ENCODE measurements at regions not wholly inside any gene's neighbourhood (a gene's known extent, or its start where the extent isn't known, plus 50 kb on each side); places are given as distances from the start of the nearest gene placed in this dataset.
A peak's percentile ranks its signal among the peaks of the same experiment; 100 is the strongest.

- DNase-seq (no peak), ATAC-seq (peak; percentile 50)
- TF ChIP-seq CTCF (IDR thresholded peaks at IDR 0.05), result no peak
- intact Hi-C loops (cut with DNase I), result no loop called here
- Histone ChIP-seq H3K27me3 (no peaks in the 10 kb centered on the region), H3K4me3 (no peak overlapping the region), H3K4me1 (no peaks in the 10 kb centered on the region), H3K9me3 (no peaks in the 10 kb centered on the region), H3K27ac (no peak overlapping the region), H3K36me3 (no peaks in the 10 kb centered on the region)
These were observed 97.8 kb upstream of the MAF start for GRCh38 chr16:79698341-79698753.

GRCh38 chr16:79697562-79698112 lies 97.1 kb upstream of the MAF start:
- no peak for TF ChIP-seq CTCF (IDR thresholded peaks at IDR 0.05)
- Histone ChIP-seq H3K9me3 (no peaks in the 10 kb centered on the region), H3K36me3 (no peaks in the 10 kb centered on the region), H3K4me1 (no peaks in the 10 kb centered on the region), H3K4me3 (no peak overlapping the region), H3K27me3 (no peaks in the 10 kb centered on the region), H3K27ac (no peak overlapping the region)
- DNase-seq (no peak), ATAC-seq (no peak)
- intact Hi-C loops (cut with DNase I), result no loop called here

DNA sequence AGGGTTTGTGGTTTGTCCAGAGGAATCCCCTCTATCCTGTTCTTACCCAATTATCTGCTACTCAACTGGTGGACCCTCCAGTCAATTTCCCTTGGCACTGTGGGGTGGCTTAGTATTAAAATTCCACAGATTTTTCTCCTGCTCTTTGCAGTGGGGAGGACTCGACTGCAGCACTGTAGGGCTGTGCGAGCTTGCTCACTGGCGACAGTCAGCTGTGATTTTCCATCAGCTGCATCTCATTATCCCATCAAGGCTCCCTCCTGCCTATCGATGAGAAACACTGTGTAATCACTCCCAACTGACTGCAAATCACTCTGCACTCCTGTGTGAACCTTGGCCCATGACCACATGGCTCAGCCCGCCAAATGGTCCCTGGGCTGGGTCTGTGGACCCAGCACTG lies 90.5 kb upstream of the MAF start:
- no peaks in the 10 kb centered on the region for H3K27me3 ChIP-seq
- no peak overlapping the region for H3K27ac ChIP-seq
- no peaks in the 10 kb centered on the region for H3K4me1 ChIP-seq
- H3K36me3 ChIP-seq, result no peaks in the 10 kb centered on the region
- H3K9me3 ChIP-seq, result no peaks in the 10 kb centered on the region
- no peak for DNase-seq
- intact Hi-C loops (cut with DNase I), result no loop called here
- no peak overlapping the region for H3K4me3 ChIP-seq
- ATAC-seq, result no peak
- no peak for TF ChIP-seq CTCF (IDR thresholded peaks at IDR 0.05)

DNA sequence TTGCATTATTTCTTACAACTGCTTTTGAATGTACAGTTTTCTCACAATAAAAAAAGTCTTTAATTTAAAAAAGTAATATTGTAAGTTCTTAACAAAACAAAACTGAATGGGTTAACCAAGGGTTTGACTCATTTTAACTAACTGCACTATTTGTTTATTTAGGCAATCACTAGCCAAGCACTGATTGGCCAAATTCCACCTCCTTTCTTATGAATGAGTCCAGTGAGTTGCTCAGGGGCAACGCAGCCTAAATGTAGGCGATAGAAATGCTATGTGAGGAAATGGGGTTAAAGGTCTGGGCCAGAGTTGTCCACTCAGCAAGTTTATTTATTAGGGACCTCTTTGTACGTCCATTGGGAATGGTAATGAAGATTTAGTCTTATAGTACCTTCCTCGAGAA lies 89.6 kb upstream of the MAF start:
- DNase-seq (no peak), ATAC-seq (no peak)
- no peak overlapping the region for H3K27ac ChIP-seq
- no peak overlapping the region for H3K4me3 ChIP-seq
- H3K9me3 ChIP-seq, result no peaks in the 10 kb centered on the region
- intact Hi-C loops (cut with DNase I), result no loop called here
- no peak for TF ChIP-seq CTCF (IDR thresholded peaks at IDR 0.05)
- H3K36me3 ChIP-seq, result no peaks in the 10 kb centered on the region
- H3K4me1 ChIP-seq, result no peaks in the 10 kb centered on the region
- no peaks in the 10 kb centered on the region for H3K27me3 ChIP-seq

DNA sequence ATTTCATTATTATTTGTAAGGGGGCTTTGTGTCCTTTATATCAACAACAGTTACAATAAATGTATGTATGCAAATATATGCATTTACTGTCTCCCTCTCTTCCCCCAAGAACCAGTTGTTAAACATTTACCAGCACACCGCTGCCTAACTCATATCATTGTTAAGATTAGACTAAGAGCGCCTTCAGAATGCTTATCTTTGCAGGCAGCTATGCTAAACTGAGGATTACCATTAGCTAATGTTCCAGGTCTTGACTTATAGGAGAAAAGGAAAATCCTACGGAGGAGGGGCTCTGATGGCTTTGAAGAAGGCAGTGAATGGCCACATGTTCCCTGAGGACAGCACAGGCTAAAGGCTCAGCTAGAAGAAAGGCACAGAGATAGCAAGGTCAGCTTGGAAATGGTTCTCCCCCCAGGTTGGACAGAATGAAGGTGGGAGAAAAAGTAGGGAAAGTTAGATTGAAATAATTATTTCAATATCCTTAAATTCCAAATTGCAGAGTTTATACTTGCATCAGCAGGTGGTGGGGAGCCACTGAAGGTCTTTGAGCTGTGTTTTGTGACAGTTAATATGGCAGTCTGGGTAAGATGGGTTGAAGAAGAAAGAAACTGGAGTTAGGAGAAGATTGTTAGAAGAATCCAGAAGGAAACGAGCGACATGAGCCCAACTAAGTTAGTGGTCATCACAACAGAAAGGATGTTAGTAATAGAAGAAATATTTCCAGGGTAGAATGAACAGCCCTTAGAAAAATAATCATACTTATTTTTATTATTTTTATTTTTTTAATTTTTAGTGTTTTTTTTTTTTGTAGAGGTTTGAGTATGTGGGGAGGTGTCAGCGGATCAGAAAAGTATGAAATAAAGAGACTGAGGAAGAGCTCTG lies 87.0 kb upstream of the MAF start:
- Histone ChIP-seq H3K27ac (no peak overlapping the region), H3K36me3 (no peaks in the 10 kb centered on the region), H3K4me3 (no peak overlapping the region), H3K9me3 (no peaks in the 10 kb centered on the region), H3K4me1 (no peaks in the 10 kb centered on the region), H3K27me3 (no peaks in the 10 kb centered on the region)
- intact Hi-C loops (cut with DNase I), result no loop called here
- ATAC-seq (no peak), DNase-seq (no peak)
- no peak for TF ChIP-seq CTCF (IDR thresholded peaks at IDR 0.05)

Data from upper lobe of right lung (tissue), 1 donor.